H1 (cell line): ENCODE measurements at regions not wholly inside any gene's neighbourhood (a gene's known extent, or its start where the extent isn't known, plus 50 kb on each side); places are given as distances from the start of the nearest gene placed in this dataset.

Source experiments
- CTCF ChIA-PET: fragments of 300-600 bp; sonication (Branson Sonifier 250); formaldehyde crosslinking; loops from one replicate; lab custom pipeline; 2021; ENCODE audit not compliant: partially characterized antibody; lab: Charles Lee
- POLR2A ChIA-PET: fragments of 300-600 bp; sonication (Branson Sonifier 250); formaldehyde crosslinking; loops from one replicate; lab custom pipeline; 2021; ENCODE audit warnings: inconsistent platforms; ENCODE audit not compliant: partially characterized antibody; lab: Charles Lee
- DNase-seq, 2 experiments: peaks; one replicate each; pipeline versions ENCODE4 v3.0.0 to v3.0.0-alpha.2; 2010 to 2022; ENCODE audit warnings: low spot score in 2 of 2, low read depth in 1 of 2, mixed read lengths in 1 of 2
- FAIRE-seq: peaks from 2 replicates; lab custom pipeline; 2011; peaks lifted over from hg19 to GRCh38; lab: Jason Lieb, UNC
- H2AFZ ChIP-seq: 2 replicates; pipeline ENCODE4 v1.8.1; 2012; ENCODE audit warnings: low read length, inconsistent platforms
- H2AK5ac ChIP-seq: 2 replicates; pipeline ENCODE4 v1.6.1; 2013; ENCODE audit warnings: low read depth, low read length
- H2BK120ac ChIP-seq: replicated peaks from 2 replicates; pipeline ENCODE3; 2013; ENCODE audit warnings: low read depth, low read length, inconsistent platforms
- H2BK12ac ChIP-seq: 2 replicates; pipeline ENCODE4 v1.6.1; 2013; ENCODE audit warnings: low read depth, low read length
- H2BK15ac ChIP-seq: 2 replicates; pipeline ENCODE4 v1.6.1; 2013; ENCODE audit warnings: low read length
- H2BK20ac ChIP-seq: 2 replicates; pipeline ENCODE4 v1.6.1; 2013; ENCODE audit warnings: low read length
- H2BK5ac ChIP-seq: 2 replicates; pipeline ENCODE4 v1.6.1; 2013; ENCODE audit warnings: low read depth, low read length
- H3K14ac ChIP-seq: 2 replicates; pipeline ENCODE4 v1.6.1; 2013; ENCODE audit warnings: inconsistent platforms; ENCODE audit not compliant: insufficient read length
- H3K18ac ChIP-seq: 2 replicates; pipeline ENCODE4 v1.6.1; 2013; ENCODE audit warnings: low read length; ENCODE audit errors: extremely low read depth
- H3K23ac ChIP-seq: 2 replicates; pipeline ENCODE4 v1.6.1; 2013; ENCODE audit warnings: inconsistent platforms; ENCODE audit not compliant: insufficient read length
- H3K23me2 ChIP-seq: 2 replicates; pipeline ENCODE4 v1.6.1; 2013; ENCODE audit warnings: low read depth, low read length
- H3K27ac ChIP-seq: 2 replicates; pipeline ENCODE4 v1.6.1; 2011; ENCODE audit warnings: low read depth, low read length, inconsistent platforms
- H3K27me3 ChIP-seq, 4 experiments: replicated peaks in 1 of 4; 1 replicate in 1 of 4; 2 replicates in 3 of 4; pipeline versions ENCODE4 v1.6.1 to v1.8.1; 2011 to 2013; ENCODE audit warnings: low read length in 3 of 4, mild to moderate bottlenecking in 3 of 4, inconsistent platforms in 2 of 4, mixed read lengths in 2 of 4, moderate library complexity in 1 of 4; ENCODE audit not compliant: control insufficient read depth in 3 of 4, insufficient read depth in 3 of 4; ENCODE audit errors: extremely low read depth in 1 of 4
- H3K36me3 ChIP-seq, 4 experiments: 2 replicates each; pipeline versions ENCODE4 v1.6.1 to v1.8.1; 2011 to 2013; ENCODE audit warnings: mild to moderate bottlenecking in 4 of 4, low read length in 3 of 4, moderate library complexity in 2 of 4, control low read depth in 1 of 4, inconsistent platforms in 1 of 4; ENCODE audit not compliant: insufficient read depth in 4 of 4, control insufficient read depth in 2 of 4
- H3K4ac ChIP-seq: replicated peaks from 2 replicates; pipeline ENCODE3; 2013; ENCODE audit warnings: low read length, low read depth, mixed read lengths, inconsistent platforms; ENCODE audit not compliant: insufficient read length
- H3K4me1 ChIP-seq, 4 experiments: replicated peaks in 1 of 4; 1 replicate in 1 of 4; 2 replicates in 3 of 4; pipeline versions ENCODE4 v1.6.1 to v1.8.1; 2011 to 2013; ENCODE audit warnings: low read length in 3 of 4, inconsistent platforms in 2 of 4, mixed read lengths in 1 of 4; ENCODE audit not compliant: insufficient read depth in 4 of 4, control insufficient read depth in 3 of 4
- H3K4me2 ChIP-seq, 2 experiments: 2 replicates each; pipeline versions ENCODE4 v1.6.1 to v1.8.1; 2011 to 2013; ENCODE audit warnings: low read depth in 2 of 2, low read length in 2 of 2, control low read depth in 1 of 2, inconsistent platforms in 1 of 2, mild to moderate bottlenecking in 1 of 2; ENCODE audit not compliant: insufficient read depth in 1 of 2
- H3K4me3 ChIP-seq, 4 experiments: fragments of 200-600, 300-600 bp in 1 of 4; sonication (generic), shearing (Covaris generic), sonication (Bioruptor Twin) in 1 of 4; 2 replicates each; pipeline versions ENCODE4 v1.5.1 to v1.8.1; 2011 to 2016; ENCODE audit warnings: low read length in 4 of 4, low read depth in 3 of 4, control low read depth in 2 of 4, inconsistent platforms in 2 of 4, mild to moderate bottlenecking in 2 of 4, mixed read lengths in 1 of 4, moderate library complexity in 1 of 4; ENCODE audit not compliant: insufficient read depth in 2 of 4; ENCODE audit errors: extremely low read depth in 1 of 4
- H3K56ac ChIP-seq: replicated peaks from 2 replicates; pipeline ENCODE3; 2013; ENCODE audit warnings: low read depth, mild to moderate bottlenecking, mixed read lengths, low read length, inconsistent platforms; ENCODE audit not compliant: insufficient read length
- H3K79me1 ChIP-seq: 2 replicates; pipeline ENCODE4 v1.6.1; 2013; ENCODE audit warnings: low read depth, low read length, control low read depth
- H3K79me2 ChIP-seq, 2 experiments: 2 replicates each; pipeline versions ENCODE4 v1.6.1 to v1.8.1; 2012 to 2013; ENCODE audit warnings: low read length in 2 of 2, mild to moderate bottlenecking in 2 of 2, inconsistent platforms in 1 of 2; ENCODE audit not compliant: insufficient read depth in 2 of 2, control insufficient read depth in 1 of 2
- H3K9ac ChIP-seq, 4 experiments: replicated peaks in 1 of 4; 1 replicate in 1 of 4; 2 replicates in 3 of 4; pipeline versions ENCODE4 v1.6.1 to v1.8.1; 2011 to 2013; ENCODE audit warnings: low read depth in 3 of 4, low read length in 3 of 4, control low read depth in 2 of 4, mild to moderate bottlenecking in 2 of 4, moderate library complexity in 2 of 4, inconsistent platforms in 1 of 4; ENCODE audit errors: extremely low read depth in 1 of 4
- H3K9me3 ChIP-seq, 2 experiments: 2 replicates each; pipeline versions ENCODE4 v1.6.1 to v1.8.1; 2012 to 2013; ENCODE audit warnings: mild to moderate bottlenecking in 2 of 2, moderate library complexity in 2 of 2, control low read depth in 1 of 2, inconsistent platforms in 1 of 2, low read depth in 1 of 2, low read length in 1 of 2, mixed read lengths in 1 of 2; ENCODE audit not compliant: insufficient read depth in 2 of 2
- H4K20me1 ChIP-seq, 2 experiments: replicated peaks in 1 of 2; 2 replicates each; pipeline versions ENCODE3 to v1.8.1; 2011 to 2013; ENCODE audit warnings: inconsistent platforms in 2 of 2, low read length in 2 of 2, mild to moderate bottlenecking in 1 of 2; ENCODE audit not compliant: insufficient read depth in 2 of 2, control insufficient read depth in 1 of 2
- H4K5ac ChIP-seq: 2 replicates; pipeline ENCODE4 v1.6.1; 2013; ENCODE audit warnings: low read length, low read depth, mixed read lengths, inconsistent platforms; ENCODE audit not compliant: insufficient read length
- H4K8ac ChIP-seq: 2 replicates; pipeline ENCODE4 v1.8.0; 2013; ENCODE audit warnings: mild to moderate bottlenecking, moderate library complexity, low read length, inconsistent platforms; ENCODE audit not compliant: insufficient read depth; ENCODE audit errors: extremely low read depth
- H4K91ac ChIP-seq: replicated peaks from 2 replicates; pipeline ENCODE3; 2013; ENCODE audit warnings: low read length, mixed read lengths, inconsistent platforms; ENCODE audit not compliant: insufficient read length
- TBP ChIP-seq: IDR thresholded peaks from 2 replicates; pipeline ENCODE4 v1.6.1; 2011; ENCODE audit warnings: low read depth, low read length, improper control_type of control experiment
- WGBS, 2 experiments: shearing (Covaris generic) in 1 of 2; methylation state at CpG; one replicate each; pipeline versions ENCODE4 v1.1.6 to v1.1.7; 2013 to 2015; ENCODE audit warnings: low lambda C conversion rate in 2 of 2, mixed read lengths in 2 of 2, inconsistent platforms in 1 of 2, low coverage in 1 of 2, missing lambda C conversion rate in 1 of 2; ENCODE audit not compliant: insufficient replicate concordance in 2 of 2, insufficient coverage in 1 of 2, insufficient read length in 1 of 2; ENCODE audit errors: extremely low coverage in 1 of 2, missing lambda C conversion rate in 1 of 2; 5-methylcytosine and 5-hydroxymethylcytosine counted together

GRCh38 chr12:87807086-87807485 is 222.1 kb downstream of the C12orf50 start:
- no peaks in the 10 kb centered on the region for H3K79me2 ChIP-seq
- H3K18ac ChIP-seq = no peak overlapping the region
- H3K79me1 ChIP-seq = no peaks in the 10 kb centered on the region
- H3K4me1 ChIP-seq = no peaks in the 10 kb centered on the region
- no peak overlapping the region for H3K4me2 ChIP-seq
- FAIRE-seq (no peak), DNase-seq (no peak)
- H3K27ac ChIP-seq = no peak overlapping the region
- no peak for TF ChIP-seq TBP
- H2AK5ac ChIP-seq = no peak overlapping the region
- no peak overlapping the region for H3K56ac ChIP-seq
- no peak overlapping the region for H3K14ac ChIP-seq
- H2BK15ac ChIP-seq = no peak overlapping the region
- WGBS, 2 experiments = 100% methylated on average over 1 of the region's 1 CpG; no CpG with 5 or more reads in 1 of the 2 experiments
- no peak overlapping the region for H4K8ac ChIP-seq
- H3K9me3 ChIP-seq = no peaks in the 10 kb centered on the region
- no peaks in the 10 kb centered on the region for H3K23me2 ChIP-seq
- no peak overlapping the region for H3K23ac ChIP-seq
- H4K20me1 ChIP-seq = no peaks in the 10 kb centered on the region
- no peak overlapping the region for H2BK5ac ChIP-seq
- no peak overlapping the region for H3K4ac ChIP-seq
- H3K9ac ChIP-seq = no peak overlapping the region
- ChIA-PET CTCF (interaction anchor here (1.1 to 1.9 kb wide), 2 partner anchors 42 to 295 kb away, joined by 3 to 4 read pairs; no protein-coding TSS in a partner anchor), POLR2A (no interaction called here)
- H3K27me3 ChIP-seq = no peaks in the 10 kb centered on the region
- no peak overlapping the region for H2BK120ac ChIP-seq
- no peak overlapping the region for H2BK12ac ChIP-seq
- H3K36me3 ChIP-seq = no peaks in the 10 kb centered on the region
- no peak overlapping the region for H2AFZ ChIP-seq
- no peak overlapping the region for H4K91ac ChIP-seq
- H4K5ac ChIP-seq = no peak overlapping the region
- H3K4me3 ChIP-seq = no peak overlapping the region
- H2BK20ac ChIP-seq = no peak overlapping the region
